Body of pancreas (tissue), 4 donors: ENCODE measurements at regions not wholly inside any gene's neighbourhood (a gene's known extent, or its start where the extent isn't known, plus 50 kb on each side); places are given as distances from the start of the nearest gene placed in this dataset.
A peak's percentile ranks its signal among the peaks of the same experiment; 100 is the strongest.
"Not testable (repeated sequence)": the region's sequence is repeated elsewhere in the genome, so short reads cannot be mapped to it uniquely, and the experiment has no call there.

ENCODE experiments used
- ATAC-seq: fragments of 150-250 bp; one replicate; pipeline ENCODE4 v1.9.1; 2016
- DNase-seq, 4 donors: peaks; one replicate each; pipeline ENCODE4 v3.0.0-alpha.2; 2019
- H3K27ac ChIP-seq, 4 donors: fragments of 200-600 bp; sonication (generic); 1 replicate in 3 of 4; 2 replicates in 1 of 4; pipeline versions ENCODE4 v1.5.1 to v1.6.1; 2016 to 2019; ENCODE audit warnings: mild to moderate bottlenecking in 1 of 4, mixed read lengths in 1 of 4, moderate library complexity in 1 of 4
- H3K27me3 ChIP-seq, 2 donors: fragments of 200-600 bp; sonication (generic); one replicate each; pipeline ENCODE4 v1.6.0; 2016; ENCODE audit warnings: mild to moderate bottlenecking in 1 of 2
- H3K36me3 ChIP-seq, 2 donors: fragments of 200-600 bp; sonication (generic); replicated peaks in 1 of 2; 2 replicates each; pipeline ENCODE4 v1.5.1; 2016; ENCODE audit warnings: low read depth in 2 of 2; ENCODE audit not compliant: insufficient read depth in 1 of 2
- H3K4me1 ChIP-seq: fragments of 200-600 bp; sonication (generic); one replicate; pipeline ENCODE4 v1.6.0; 2016
- H3K4me3 ChIP-seq, 2 donors: fragments of 200-600 bp; sonication (generic); 1 replicate in 1 of 2; 2 replicates in 1 of 2; pipeline ENCODE4 v1.5.1; 2016 to 2019
- H3K9me3 ChIP-seq, 3 donors: fragments of 200-600 bp; sonication (generic); 1 replicate in 2 of 3; 2 replicates in 1 of 3; pipeline ENCODE4 v1.5.1; 2016
- CTCF ChIP-seq, 7 experiments: fragments of 450-650 bp in 4 of 7; fragments of 200-600 bp in 3 of 7; sonication (generic) in 3 of 7; IDR thresholded peaks; one replicate each; pipeline ENCODE4 v1.5.1; 2016 to 2019; ENCODE audit warnings: antibody characterized with exemption in 7 of 7
- POLR2A ChIP-seq, 3 donors: fragments of 450-650 bp; IDR thresholded peaks; one replicate each; pipeline ENCODE4 v1.6.1; 2016; ENCODE audit warnings: antibody characterized with exemption in 3 of 3, mild to moderate bottlenecking in 2 of 3
- WGBS, 2 donors: methylation state at CpG; one replicate each; pipeline ENCODE4 v1.1.5; 2017; 5-methylcytosine and 5-hydroxymethylcytosine counted together
- intact Hi-C: fragments of 100-400 bp; cut with DNase I; formaldehyde crosslinking; loops from one replicate; pipeline ENCODE4 v1.15.1; 2023

- H3K4me3 ChIP-seq: no peak overlapping the region
- H3K27ac ChIP-seq: no peak overlapping the region
- intact Hi-C loops: no loop called here
- no peaks in the 10 kb centered on the region for H3K27me3 ChIP-seq
- TF ChIP-seq CTCF (IDR thresholded peaks at IDR 0.05) (no peak), POLR2A (IDR thresholded peaks at IDR 0.05) (no peak)
- 89 to 96% methylated on average over 10 of the region's 10 CpGs for WGBS, 2 donors
- DNase-seq (no peak), ATAC-seq (no peak)
- H3K4me1 ChIP-seq: no peaks in the 10 kb centered on the region
- H3K9me3 ChIP-seq: peaks cover 0 to 5% (median 0%) of the 10 kb centered on the region in 3 donors
- H3K36me3 ChIP-seq: no peaks in the 10 kb centered on the region
These were observed 74.0 kb upstream of the TOP1 start for GRCh38 chr20:40954521-40955165.

- ATAC-seq (no peak), DNase-seq (no peak)
- no peak overlapping the region for H3K27ac ChIP-seq
- 97 to 100% methylated on average over 1 to 2 of the region's 2 CpGs for WGBS, 2 donors
- peaks cover 0 to 5% (median 0%) of the 10 kb centered on the region in 3 donors for H3K9me3 ChIP-seq
- H3K4me1 ChIP-seq: no peaks in the 10 kb centered on the region
- TF ChIP-seq CTCF (IDR thresholded peaks at IDR 0.05): no peak
- TF ChIP-seq POLR2A (IDR thresholded peaks at IDR 0.05): no peak
- H3K36me3 ChIP-seq: no peaks in the 10 kb centered on the region
- H3K4me3 ChIP-seq: no peak overlapping the region
- intact Hi-C loops: no loop called here
- H3K27me3 ChIP-seq: no peaks in the 10 kb centered on the region
These were observed 73.3 kb upstream of the TOP1 start for GRCh38 chr20:40955326-40955725.

- H3K27ac ChIP-seq, DNase-seq, H3K36me3 ChIP-seq, intact Hi-C loops, ATAC-seq, H3K27me3 ChIP-seq, H3K4me1 ChIP-seq, H3K9me3 ChIP-seq, H3K4me3 ChIP-seq: not testable (repeated sequence)
- WGBS, 2 donors: 27 to 35% methylated on average over 8 of the region's 8 CpGs
These were observed 72.8 kb upstream of the TOP1 start for GRCh38 chr20:40955826-40956225.

GRCh38 chr20:40956542-40957264 is 71.9 kb upstream of the TOP1 start:
- no peak overlapping the region for H3K27ac ChIP-seq
- H3K4me1 ChIP-seq: no peaks in the 10 kb centered on the region
- H3K4me3 ChIP-seq: no peak overlapping the region
- no peak for ATAC-seq
- H3K36me3 ChIP-seq: no peaks in the 10 kb centered on the region
- TF ChIP-seq CTCF (IDR thresholded peaks at IDR 0.05) (no peak), POLR2A (IDR thresholded peaks at IDR 0.05) (no peak)
- DNase-seq: peak in 1 of 4 donors; percentile 13
- intact Hi-C loops: no loop called here
- peaks cover 0 to 5% (median 0%) of the 10 kb centered on the region in 3 donors for H3K9me3 ChIP-seq
- 62 to 63% methylated on average over 13 to 15 of the region's 15 CpGs for WGBS, 2 donors
- no peaks in the 10 kb centered on the region for H3K27me3 ChIP-seq

- Histone ChIP-seq H3K27me3 (no peaks in the 10 kb centered on the region), H3K27ac (no peak overlapping the region), H3K36me3 (no peaks in the 10 kb centered on the region), H3K4me3 (no peak overlapping the region), H3K9me3 (peaks cover 0 to 5% (median 0%) of the 10 kb centered on the region in 3 donors), H3K4me1 (no peaks in the 10 kb centered on the region)
- DNase-seq (no peak), ATAC-seq (no peak)
- TF ChIP-seq CTCF (IDR thresholded peaks at IDR 0.05): no peak
- TF ChIP-seq POLR2A (IDR thresholded peaks at IDR 0.05): no peak
- intact Hi-C loops: no loop called here
- WGBS, 2 donors: 68 to 74% methylated on average over 4 to 6 of the region's 6 CpGs
These were observed 71.3 kb upstream of the TOP1 start for GRCh38 chr20:40957265-40957760.
